ENCODE measurements at regions not wholly inside any gene's neighbourhood (a gene's known extent, or its start where the extent isn't known, plus 50 kb on each side); places are given as distances from the start of the nearest gene placed in this dataset.

DNA sequence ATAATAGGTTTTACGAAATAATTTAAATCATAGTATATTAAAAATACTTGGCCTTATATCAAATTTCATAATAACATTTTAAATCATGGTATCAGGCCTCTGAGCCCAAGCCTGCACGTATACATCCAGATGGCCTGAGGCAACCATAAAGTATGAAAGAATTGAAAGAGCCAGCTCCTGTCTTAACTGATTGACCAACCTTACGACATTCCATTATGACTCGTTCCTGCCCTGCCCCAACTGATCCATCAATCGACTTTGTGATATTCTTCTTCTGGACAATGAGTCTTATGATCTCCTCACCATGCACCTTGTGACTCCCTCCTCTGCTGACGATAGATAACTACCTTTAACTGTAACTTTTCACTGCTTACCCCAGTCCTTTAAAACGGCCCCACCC lies 545.0 kb downstream of the MTRR start:
- TF ChIP-seq CTCF (optimal IDR thresholded peaks at IDR 0.05 in 1 of 3, IDR thresholded peaks at IDR 0.05 in 1 of 3, conservative IDR thresholded peaks at IDR 0.05 in 1 of 3; ENCODE audit: extremely low read depth in 1 of 3, insufficient read depth in 2 of 3, low read length in 3 of 3) (no peak), EZH2 (IDR thresholded peaks at IDR 0.05; ENCODE audit: low read length) (no peak)

Measured in keratinocyte (primary cell).